ENCODE measurements at regions not wholly inside any gene's neighbourhood (a gene's known extent, or its start where the extent isn't known, plus 50 kb on each side); places are given as distances from the start of the nearest gene placed in this dataset.

GRCh38 chr2:128579825-128580224, 261.2 kb upstream of the HS6ST1 start:
- no peak for TF ChIP-seq REST (IDR thresholded peaks at IDR 0.05; ENCODE audit: borderline replicate concordance)
- no peak for TF ChIP-seq REST (CRISPR knock-in tag; IDR thresholded peaks at IDR 0.05; ENCODE audit: low read depth)
- no peak for TF ChIP-seq POLR2AphosphoS5 (IDR thresholded peaks at IDR 0.05; ENCODE audit: control insufficient read depth, insufficient read depth, low read depth, low read length)
- no peak for TF ChIP-seq EP300 (IDR thresholded peaks at IDR 0.05; ENCODE audit: low read length)
- no peak for TF ChIP-seq CTCF (IDR thresholded peaks at IDR 0.05 in 2 of 3, conservative IDR thresholded peaks at IDR 0.05 in 1 of 3; ENCODE audit: insufficient read depth in 2 of 3, low read depth in 1 of 3, low read length in 3 of 3)
- TF ChIP-seq ZNF184 (CRISPR knock-in tag; IDR thresholded peaks at IDR 0.05), result no peak
- TF ChIP-seq CBFA2T3 (IDR thresholded peaks at IDR 0.05), result no peak
- no peak for TF ChIP-seq KAT2B (IDR thresholded peaks at IDR 0.05; ENCODE audit: low read depth, low read length)
